GM21447 (cell line): ENCODE measurements at regions not wholly inside any gene's neighbourhood (a gene's known extent, or its start where the extent isn't known, plus 50 kb on each side); places are given as distances from the start of the nearest gene placed in this dataset.
"Not testable (repeated sequence)": the region's sequence is repeated elsewhere in the genome, so short reads cannot be mapped to it uniquely, and the experiment has no call there.

ENCODE experiments used
- ATAC-seq: cut with Tn5 transposase; IDR thresholded peaks from one replicate; pipeline ENCODE4 v1.9.1; 2021; ENCODE audit not compliant: unreplicated experiment

GRCh38 chr4:173782660-173783059 lies 252.6 kb upstream of the HAND2 start:
- no peak for ATAC-seq

- no peak for ATAC-seq
These were observed 247.9 kb upstream of the HAND2 start for GRCh38 chr4:173777921-173778320.

GRCh38 chr4:173777421-173777820 lies 247.4 kb upstream of the HAND2 start:
- no peak for ATAC-seq

GRCh38 chr4:173769568-173769967 lies 239.5 kb upstream of the HAND2 start:
- ATAC-seq, result no peak

- ATAC-seq, result no peak
These were observed 237.6 kb upstream of the HAND2 start for GRCh38 chr4:173767650-173768049.

GRCh38 chr4:173766171-173766600 lies 236.2 kb upstream of the HAND2 start:
- no peak for ATAC-seq

GRCh38 chr4:173765751-173766150 lies 235.7 kb upstream of the HAND2 start:
- no peak for ATAC-seq

- ATAC-seq, result no peak
These were observed 233.4 kb upstream of the HAND2 start for GRCh38 chr4:173763389-173763788.

- no peak for ATAC-seq
These were observed 231.9 kb upstream of the HAND2 start for GRCh38 chr4:173761938-173762337.

GRCh38 chr4:173761236-173761635 lies 231.2 kb upstream of the HAND2 start:
- no peak for ATAC-seq

- ATAC-seq, result no peak
These were observed 228.1 kb upstream of the HAND2 start for GRCh38 chr4:173758132-173758531.

- no peak for ATAC-seq
These were observed 223.4 kb upstream of the HAND2 start for GRCh38 chr4:173753408-173753807.

- no peak for ATAC-seq
These were observed 222.7 kb upstream of the HAND2 start for GRCh38 chr4:173752610-173753230.

GRCh38 chr4:173748353-173748752 lies 218.3 kb upstream of the HAND2 start:
- ATAC-seq, result no peak

GRCh38 chr4:173747537-173748257 lies 217.7 kb upstream of the HAND2 start:
- ATAC-seq, result no peak

GRCh38 chr4:173746424-173746823 lies 216.4 kb upstream of the HAND2 start:
- ATAC-seq, result no peak

GRCh38 chr4:173745765-173746164 lies 215.7 kb upstream of the HAND2 start:
- ATAC-seq, result no peak

- no peak for ATAC-seq
These were observed 206.8 kb upstream of the HAND2 start for GRCh38 chr4:173736840-173737239.

GRCh38 chr4:173735585-173735984 lies 205.6 kb upstream of the HAND2 start:
- no peak for ATAC-seq

GRCh38 chr4:173735049-173735448 lies 205.0 kb upstream of the HAND2 start:
- no peak for ATAC-seq

- ATAC-seq, result no peak
These were observed 201.2 kb upstream of the HAND2 start for GRCh38 chr4:173731257-173731656.

- no peak for ATAC-seq
These were observed 192.0 kb upstream of the HAND2 start for GRCh38 chr4:173722075-173722474.

GRCh38 chr4:173718504-173718903 lies 188.5 kb upstream of the HAND2 start:
- not testable (repeated sequence) for ATAC-seq
